Endothelial cell (in vitro differentiated cells): ENCODE measurements at regions not wholly inside any gene's neighbourhood (a gene's known extent, or its start where the extent isn't known, plus 50 kb on each side); places are given as distances from the start of the nearest gene placed in this dataset.

ENCODE experiments used
- DNase-seq: peaks from one replicate; pipeline ENCODE4 v3.0.0; 2021; ENCODE audit warnings: low spot score
- H3K27ac Mint-ChIP-seq: one replicate; pipeline ENCODE4 v1.8.0; 2021; ENCODE audit warnings: mixed read lengths, inconsistent platforms; ENCODE audit not compliant: unreplicated experiment
- H3K27me3 Mint-ChIP-seq: one replicate; pipeline ENCODE4 v1.8.0; 2021; ENCODE audit warnings: mild to moderate bottlenecking, moderate library complexity, mixed read lengths, inconsistent platforms; ENCODE audit not compliant: unreplicated experiment
- H3K36me3 Mint-ChIP-seq: one replicate; pipeline ENCODE4 v1.8.0; 2021; ENCODE audit warnings: mild to moderate bottlenecking, low read depth, mixed read lengths, inconsistent platforms; ENCODE audit not compliant: unreplicated experiment
- H3K4me1 Mint-ChIP-seq: one replicate; pipeline ENCODE4 v1.8.0; 2021; ENCODE audit warnings: mild to moderate bottlenecking, mixed read lengths, inconsistent platforms; ENCODE audit not compliant: unreplicated experiment
- H3K4me3 Mint-ChIP-seq: one replicate; pipeline ENCODE4 v1.8.0; 2021; ENCODE audit warnings: mild to moderate bottlenecking, mixed read lengths, inconsistent platforms; ENCODE audit not compliant: unreplicated experiment
- H3K9me3 Mint-ChIP-seq: one replicate; pipeline ENCODE4 v1.8.0; 2021; ENCODE audit warnings: mixed read lengths, inconsistent platforms; ENCODE audit not compliant: unreplicated experiment
- CTCF ChIP-seq: fragments of 200-600 bp; sonication (generic); IDR thresholded peaks from one replicate; pipeline ENCODE4 v1.5.0; 2021; ENCODE audit warnings: antibody characterized with exemption; ENCODE audit not compliant: unreplicated experiment

- no peak overlapping the region for H3K27ac Mint-ChIP-seq
- DNase-seq, result no peak
- no peak overlapping the region for H3K4me3 Mint-ChIP-seq
- no peaks in the 10 kb centered on the region for H3K27me3 Mint-ChIP-seq
- H3K4me1 Mint-ChIP-seq, result no peaks in the 10 kb centered on the region
- no peaks in the 10 kb centered on the region for H3K36me3 Mint-ChIP-seq
- TF ChIP-seq CTCF, result no peak
- no peaks in the 10 kb centered on the region for H3K9me3 Mint-ChIP-seq
These were observed 70.2 kb upstream of the NEIL3 start for GRCh38 chr4:177239477-177239876.

- no peak overlapping the region for H3K4me3 Mint-ChIP-seq
- no peak for TF ChIP-seq CTCF
- DNase-seq, result no peak
- no peaks in the 10 kb centered on the region for H3K9me3 Mint-ChIP-seq
- H3K36me3 Mint-ChIP-seq, result no peaks in the 10 kb centered on the region
- no peaks in the 10 kb centered on the region for H3K4me1 Mint-ChIP-seq
- no peak overlapping the region for H3K27ac Mint-ChIP-seq
- no peaks in the 10 kb centered on the region for H3K27me3 Mint-ChIP-seq
These were observed 69.8 kb upstream of the NEIL3 start for GRCh38 chr4:177239878-177240277.

DNA sequence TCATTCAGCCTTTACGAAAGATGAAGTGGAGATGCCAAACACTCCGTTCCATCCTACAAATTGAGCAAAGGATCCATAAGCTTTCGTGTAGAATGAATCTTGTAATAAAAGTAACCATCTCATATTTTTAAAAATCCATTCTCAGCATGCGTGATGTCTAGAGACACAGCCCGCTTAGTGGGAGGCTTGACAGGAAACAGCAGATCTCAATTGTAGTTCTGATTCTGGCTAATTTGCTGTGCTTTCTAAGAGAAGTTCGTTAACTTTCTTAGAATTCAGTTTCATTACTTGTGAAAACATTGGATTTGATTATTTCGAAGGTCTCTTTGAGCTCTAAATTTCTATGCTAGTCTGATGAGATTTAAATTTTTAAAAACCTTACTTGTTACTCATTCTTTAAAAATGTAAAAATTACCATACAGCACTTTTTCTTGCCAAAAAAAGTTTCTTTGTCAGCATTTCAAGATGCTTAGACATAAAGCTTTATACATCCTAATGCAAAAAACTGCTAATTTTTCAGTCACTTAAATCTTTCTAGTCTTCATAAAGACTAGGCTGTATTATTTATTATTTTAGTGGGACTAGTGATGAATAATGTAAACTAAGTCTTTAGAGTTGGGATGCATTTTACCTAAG is 66.9 kb upstream of the NEIL3 start:
- TF ChIP-seq CTCF, result no peak
- Mint-ChIP-seq H3K4me3 (no peak overlapping the region), H3K9me3 (no peaks in the 10 kb centered on the region), H3K27ac (no peak overlapping the region), H3K27me3 (no peaks in the 10 kb centered on the region), H3K4me1 (no peaks in the 10 kb centered on the region), H3K36me3 (no peaks in the 10 kb centered on the region)
- no peak for DNase-seq

DNA sequence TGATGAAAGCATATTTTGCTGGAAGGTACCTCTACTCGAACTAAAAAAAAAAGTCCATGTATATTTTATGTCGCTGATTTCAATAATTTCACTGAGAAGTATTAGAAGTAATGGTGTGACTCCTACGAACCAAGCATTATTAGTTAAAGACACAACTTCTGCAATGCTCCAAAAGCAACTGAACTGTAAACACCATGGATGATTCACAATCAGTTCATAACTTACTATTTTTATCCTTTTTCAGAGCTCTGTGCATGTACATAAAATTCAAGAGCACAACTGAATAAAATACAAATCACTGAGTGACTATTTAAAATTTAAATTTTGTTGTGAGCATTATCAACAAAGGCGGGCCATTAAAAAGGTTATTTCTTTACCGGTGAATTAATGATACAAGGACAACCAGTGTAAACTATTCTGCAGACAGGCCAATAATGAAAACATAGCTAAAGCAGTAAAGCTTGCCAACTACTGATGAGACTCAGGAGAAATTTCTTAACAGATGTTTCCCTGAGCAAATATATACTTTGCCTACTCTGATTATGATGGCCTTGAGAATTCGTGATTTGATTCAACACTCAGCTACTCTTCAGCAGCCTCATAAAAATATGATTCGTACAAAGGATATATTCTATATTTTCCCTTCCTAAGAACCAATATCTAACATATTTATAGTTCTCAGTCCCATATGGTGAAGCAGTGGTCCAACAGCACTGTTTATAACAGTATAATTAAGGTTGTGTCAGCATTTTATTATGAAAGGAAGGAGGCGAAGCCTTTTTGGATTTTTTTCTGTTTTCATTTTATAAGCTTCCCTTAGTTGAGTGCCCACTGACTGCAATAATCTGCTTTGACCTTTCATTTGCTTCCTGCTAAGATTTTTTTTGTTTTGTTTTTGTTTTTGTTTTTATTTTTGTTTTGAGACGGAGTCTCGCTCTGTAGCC is 62.8 kb upstream of the NEIL3 start:
- Mint-ChIP-seq H3K4me1 (peaks cover 4% of the 10 kb centered on the region), H3K4me3 (no peak overlapping the region), H3K9me3 (no peaks in the 10 kb centered on the region), H3K27me3 (peaks cover 5% of the 10 kb centered on the region), H3K27ac (no peak overlapping the region), H3K36me3 (no peaks in the 10 kb centered on the region)
- DNase-seq, result no peak
- TF ChIP-seq CTCF, result no peak
